HUDEP-2 (cell line): ENCODE measurements at regions not wholly inside any gene's neighbourhood (a gene's known extent, or its start where the extent isn't known, plus 50 kb on each side); places are given as distances from the start of the nearest gene placed in this dataset.
"Not testable (repeated sequence)": the region's sequence is repeated elsewhere in the genome, so short reads cannot be mapped to it uniquely, and the experiment has no call there.

Source experiments
- DNase-seq, 76 experiments: peaks; one replicate each; lab custom pipeline; 2025; ENCODE audit not compliant: unreplicated experiment in 76 of 76; lab: John Stamatoyannopoulos, UW

- DNase-seq = peak in 41 of 76 experiments; percentile 1 to 68 (median 15)
Observed at GRCh38 chr11:128172046-128172878, 415.1 kb downstream of the ETS1 start.

- no peak for DNase-seq
Observed at GRCh38 chr11:128171506-128171905, 415.9 kb downstream of the ETS1 start.

- DNase-seq = no peak
Observed at GRCh38 chr11:128165572-128165971, 421.8 kb downstream of the ETS1 start.

GRCh38 chr11:128164080-128164741, 423.1 kb downstream of the ETS1 start:
- DNase-seq = no peak

- no peak for DNase-seq
Observed at GRCh38 chr11:128161994-128162393, 425.4 kb downstream of the ETS1 start.

- no peak for DNase-seq
Observed at GRCh38 chr11:128161436-128161835, 425.9 kb downstream of the ETS1 start.

GRCh38 chr11:128158860-128159259, 428.5 kb downstream of the ETS1 start:
- DNase-seq = no peak

GRCh38 chr11:128157423-128158298, 429.7 kb downstream of the ETS1 start:
- peak in 41 of 76 experiments; percentile 1 to 73 (median 29) for DNase-seq

- DNase-seq = no peak
Observed at GRCh38 chr11:128156486-128156885, 430.9 kb downstream of the ETS1 start.

- no peak for DNase-seq
Observed at GRCh38 chr11:128155590-128155989, 431.8 kb downstream of the ETS1 start.

- no peak for DNase-seq
Observed at GRCh38 chr11:128153697-128154048, 433.7 kb downstream of the ETS1 start.

- DNase-seq = no peak
Observed at GRCh38 chr11:128152796-128153696, 434.3 kb downstream of the ETS1 start.

- no peak for DNase-seq
Observed at GRCh38 chr11:128151780-128152179, 435.6 kb downstream of the ETS1 start.

- no peak for DNase-seq
Observed at GRCh38 chr11:128151338-128151737, 436.0 kb downstream of the ETS1 start.

GRCh38 chr11:128148208-128148607, 439.1 kb downstream of the ETS1 start:
- DNase-seq = no peak

GRCh38 chr11:128146926-128147605, 440.3 kb downstream of the ETS1 start:
- no peak for DNase-seq

- not testable (repeated sequence) for DNase-seq
Observed at GRCh38 chr11:128140293-128140692, 447.1 kb downstream of the ETS1 start.

- no peak for DNase-seq
Observed at GRCh38 chr11:128135451-128135850, 451.9 kb downstream of the ETS1 start.

GRCh38 chr11:128133501-128133900, 453.9 kb downstream of the ETS1 start:
- no peak for DNase-seq

- DNase-seq = no peak
Observed at GRCh38 chr11:128130052-128130451, 457.3 kb downstream of the ETS1 start.
